CD4-positive, alpha-beta T cell treated with Interleukin-17A for 4 hours (primary cell): ENCODE measurements at regions not wholly inside any gene's neighbourhood (a gene's known extent, or its start where the extent isn't known, plus 50 kb on each side); places are given as distances from the start of the nearest gene placed in this dataset.
"Not testable (repeated sequence)": the region's sequence is repeated elsewhere in the genome, so short reads cannot be mapped to it uniquely, and the experiment has no call there.

Experiments used
- DNase-seq: peaks from one replicate; pipeline ENCODE4 v3.0.0-alpha.2; 2020; ENCODE audit warnings: mixed read lengths

DNA sequence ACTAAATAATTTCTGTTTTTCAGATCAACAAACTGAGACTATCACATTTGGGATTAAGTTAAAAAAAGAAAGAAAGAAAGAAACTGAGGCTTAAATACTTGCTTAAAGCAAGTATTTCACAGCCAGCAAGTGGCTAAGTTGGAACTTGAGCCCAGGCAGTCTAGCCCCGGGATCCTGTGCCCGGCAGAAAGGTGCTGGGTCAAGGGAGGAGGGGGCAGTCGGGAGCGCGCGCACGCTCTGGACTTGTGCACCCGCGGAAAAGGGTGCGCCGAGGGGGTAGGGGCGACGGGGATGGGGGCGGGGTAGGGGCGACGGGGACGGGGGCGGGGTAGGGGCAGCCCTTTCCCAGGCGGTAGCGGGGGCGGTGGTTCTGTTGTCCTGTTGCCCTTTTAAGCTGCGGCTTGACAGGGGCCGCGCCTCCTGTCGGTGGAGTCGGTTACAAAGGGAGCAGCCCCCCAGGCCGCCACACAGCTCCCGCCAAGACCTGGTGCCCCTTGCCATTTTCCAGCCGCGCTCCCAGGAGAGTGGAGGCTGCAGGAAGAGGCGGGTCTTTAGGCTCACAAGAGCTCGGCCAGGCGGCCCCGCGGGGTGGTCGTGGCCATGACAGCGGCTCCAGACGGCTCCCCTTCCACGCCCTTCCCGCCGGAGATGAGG lies 60.6 kb downstream of the GOLGA8T start:
- not testable (repeated sequence) for DNase-seq

DNA sequence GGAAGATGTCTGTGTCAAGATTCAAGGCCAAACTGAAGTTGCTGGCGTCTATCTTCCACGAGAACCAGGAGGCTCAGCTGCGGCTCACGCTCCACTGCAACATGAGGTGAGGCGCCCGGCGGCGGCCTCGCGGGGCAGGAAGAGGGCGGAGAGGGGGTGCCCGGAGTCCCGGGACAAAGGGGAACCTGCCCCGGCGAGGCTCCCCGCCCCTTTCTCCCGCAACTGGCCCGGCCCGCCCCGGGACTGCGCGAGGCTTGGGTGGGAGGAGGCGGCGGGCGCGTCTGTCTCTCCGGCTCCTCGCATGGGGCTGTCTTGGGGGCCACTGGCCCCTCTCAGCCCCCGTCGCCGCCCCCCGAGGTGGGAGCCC lies 61.1 kb downstream of the GOLGA8T start:
- peak; percentile 54 for DNase-seq

DNA sequence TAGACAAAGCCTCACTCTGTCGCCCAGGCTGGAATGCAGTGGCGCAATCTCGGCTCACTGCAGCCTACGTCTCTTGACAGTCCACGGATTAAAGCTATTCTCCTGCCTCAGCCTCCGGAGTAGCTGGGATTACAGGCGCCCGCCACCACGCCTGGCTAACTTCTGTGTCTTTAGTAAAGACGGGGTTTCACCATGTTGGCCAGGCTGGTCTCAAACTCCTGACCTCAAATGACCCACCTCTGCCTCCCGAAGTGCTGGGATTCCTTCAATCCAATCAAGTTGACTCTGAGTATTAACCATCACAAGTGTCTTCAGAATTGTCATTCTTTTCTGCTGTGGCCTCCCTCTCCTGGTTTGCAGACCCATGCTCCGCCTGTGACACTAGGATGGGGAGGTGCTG lies 61.9 kb downstream of the GOLGA8T start:
- DNase-seq, result not testable (repeated sequence)

DNA sequence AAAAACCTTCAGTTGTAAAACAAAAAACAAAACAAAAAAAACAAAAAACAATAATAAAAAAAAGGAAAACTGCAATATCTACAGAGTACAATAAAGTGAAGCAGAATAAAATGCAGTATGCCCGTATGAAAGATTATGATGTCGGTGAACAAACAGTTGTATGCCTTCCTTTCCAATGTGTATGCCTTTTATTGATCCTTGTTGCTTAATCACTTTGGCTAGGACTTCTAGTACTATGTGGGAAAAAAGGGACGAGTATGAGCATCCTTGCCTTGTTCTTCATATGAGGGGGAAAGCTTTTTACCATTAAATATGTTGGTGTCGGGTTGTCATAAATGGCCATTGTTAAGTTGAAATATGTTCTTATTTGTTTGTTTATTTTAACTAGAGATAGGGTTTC lies 66.7 kb downstream of the GOLGA8T start:
- DNase-seq, result not testable (repeated sequence)

DNA sequence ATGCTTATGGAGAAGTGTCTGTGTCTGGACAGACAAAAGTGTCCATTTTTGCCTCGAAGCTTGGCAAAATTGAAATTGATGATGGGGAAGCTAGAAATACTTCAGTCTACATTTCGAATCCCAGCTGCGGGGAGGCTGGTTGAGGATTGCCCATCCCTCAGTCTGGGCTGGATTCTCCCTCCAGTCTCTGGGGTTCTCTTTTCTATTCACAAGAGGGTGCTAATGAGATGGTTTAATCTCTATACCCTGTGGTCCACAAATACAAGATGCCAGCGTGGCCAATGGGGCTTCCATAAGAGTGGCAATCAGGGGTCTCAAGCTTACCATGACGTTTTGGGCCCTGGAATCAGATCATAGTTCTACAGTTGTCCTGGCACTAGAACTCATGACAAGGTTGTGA lies 78.9 kb downstream of the GOLGA8T start:
- DNase-seq, result not testable (repeated sequence)

DNA sequence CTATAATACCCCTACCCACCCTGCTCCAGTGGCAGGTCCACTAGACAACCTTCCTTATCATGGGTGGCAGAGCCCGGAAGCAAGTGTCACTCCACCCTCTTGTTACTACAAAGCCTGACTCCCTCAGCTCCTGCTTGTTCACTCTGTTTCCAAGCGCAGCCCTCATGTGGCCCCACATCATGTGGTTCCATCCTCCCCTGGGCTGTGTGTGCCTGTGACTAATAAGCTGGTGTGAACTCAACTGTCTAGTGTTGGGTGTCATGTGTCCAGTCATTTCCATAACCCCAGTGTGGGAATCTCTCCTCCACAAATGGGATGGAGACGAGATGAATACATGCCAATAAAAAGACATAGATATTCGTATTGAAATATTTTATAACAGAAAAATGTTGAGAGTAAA lies 87.0 kb downstream of the GOLGA8T start:
- not testable (repeated sequence) for DNase-seq

DNA sequence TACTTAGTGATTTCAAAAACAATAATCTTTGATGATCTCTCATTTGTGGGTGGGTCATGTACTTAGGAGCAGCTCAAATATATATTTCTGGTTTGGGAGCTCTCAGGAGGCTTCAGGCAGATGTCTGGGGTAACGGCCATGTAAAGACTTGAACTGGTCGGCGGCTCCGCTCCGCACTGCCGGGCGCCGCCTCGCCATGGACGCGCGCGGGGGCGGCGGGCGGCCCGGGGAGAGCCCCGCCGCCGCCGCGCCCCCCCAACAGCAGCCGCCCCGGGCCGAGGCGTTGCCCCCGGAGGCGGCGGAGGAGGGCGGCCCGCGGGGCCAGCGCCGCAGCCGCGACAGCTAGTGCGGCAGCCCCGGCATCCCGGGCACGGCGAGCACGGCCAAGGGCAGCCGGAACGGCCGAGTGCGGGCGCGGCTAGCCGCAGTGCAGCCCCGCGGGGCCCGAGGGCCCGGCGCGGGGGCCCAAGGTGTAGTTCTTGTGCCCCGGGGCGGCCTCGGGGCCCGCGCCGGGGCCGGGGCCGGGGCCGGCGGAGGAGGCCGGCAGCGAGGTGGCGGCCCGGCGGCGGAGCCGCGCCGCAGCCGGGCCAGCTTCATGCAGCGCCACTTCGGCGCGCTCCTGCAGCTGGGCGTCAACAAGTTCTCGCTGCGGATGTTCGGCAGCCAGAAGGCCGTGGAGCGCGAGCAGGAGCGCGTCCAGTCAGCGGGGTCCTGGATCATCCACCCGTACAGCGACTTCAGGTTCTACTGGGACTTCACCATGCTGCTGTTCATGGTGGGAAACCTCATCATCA lies 88.1 kb downstream of the GOLGA8T start:
- DNase-seq, result not testable (repeated sequence)

DNA sequence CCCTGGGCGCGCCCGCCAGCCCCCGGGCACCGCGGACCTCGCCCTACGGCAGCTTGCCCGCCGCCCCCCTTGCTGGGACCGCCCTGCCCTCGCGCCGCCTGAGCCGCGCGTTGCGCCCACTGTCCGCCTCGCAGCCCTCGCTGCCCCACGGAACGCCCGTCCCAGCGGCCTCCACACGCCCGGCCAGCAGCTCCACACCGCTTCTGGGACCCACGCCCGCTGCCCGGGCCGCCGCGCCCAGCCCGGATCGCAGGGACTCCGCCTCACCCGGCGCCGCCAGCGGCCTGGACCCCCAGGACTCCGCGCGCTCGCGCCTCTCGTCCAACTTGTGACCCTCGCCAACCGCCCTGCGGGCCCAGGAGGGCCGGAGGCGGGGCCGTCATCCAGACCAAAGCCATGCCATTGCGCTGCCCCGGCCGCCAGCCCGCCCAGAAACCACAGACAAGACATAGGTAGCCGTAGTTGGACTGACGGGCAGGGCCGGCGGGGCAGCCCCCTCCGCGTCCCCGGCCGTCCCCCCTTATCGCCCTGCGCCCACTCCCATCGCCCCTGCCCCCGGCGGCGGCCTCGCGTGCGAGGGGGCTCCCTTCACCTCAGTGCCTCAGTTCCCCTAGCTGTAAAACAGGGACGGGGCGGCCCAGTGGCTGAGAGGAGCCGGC lies 90.5 kb downstream of the GOLGA8T start:
- DNase-seq, result not testable (repeated sequence)

DNA sequence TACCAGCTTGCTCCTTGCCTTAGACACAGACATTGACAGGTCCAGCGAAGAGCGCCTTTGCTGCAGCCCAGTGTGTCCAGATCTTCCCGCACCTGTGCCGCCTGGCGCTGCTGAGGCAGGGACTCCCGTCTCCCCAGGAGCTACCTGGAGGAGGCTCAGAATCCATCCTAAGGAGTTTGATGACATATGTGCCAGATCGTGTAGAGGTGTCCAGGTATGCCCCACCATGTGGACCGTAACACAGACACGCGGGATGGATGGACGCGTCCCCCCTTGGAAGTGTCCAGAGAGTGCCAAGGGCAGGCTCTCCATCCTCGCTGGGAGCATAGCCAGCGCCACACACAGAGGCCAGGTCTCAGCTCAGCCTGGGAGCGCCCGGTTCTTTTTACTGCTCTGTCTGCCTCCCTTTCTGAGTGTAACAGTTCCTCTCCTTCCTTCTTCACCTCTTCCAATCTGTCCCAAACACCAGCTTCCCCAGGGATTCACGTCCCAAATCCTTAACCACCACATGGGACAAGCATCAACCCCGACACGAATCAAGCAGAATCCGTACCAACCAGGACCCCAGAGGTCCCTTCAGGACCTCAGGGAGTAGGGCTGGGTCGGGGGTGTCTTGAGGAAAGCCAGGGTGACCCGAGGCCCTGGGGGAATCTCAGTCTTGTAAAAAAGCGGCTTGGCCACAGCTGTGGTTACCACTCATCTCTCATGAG lies 126.7 kb downstream of the GOLGA8T start:
- DNase-seq, result not testable (repeated sequence)

DNA sequence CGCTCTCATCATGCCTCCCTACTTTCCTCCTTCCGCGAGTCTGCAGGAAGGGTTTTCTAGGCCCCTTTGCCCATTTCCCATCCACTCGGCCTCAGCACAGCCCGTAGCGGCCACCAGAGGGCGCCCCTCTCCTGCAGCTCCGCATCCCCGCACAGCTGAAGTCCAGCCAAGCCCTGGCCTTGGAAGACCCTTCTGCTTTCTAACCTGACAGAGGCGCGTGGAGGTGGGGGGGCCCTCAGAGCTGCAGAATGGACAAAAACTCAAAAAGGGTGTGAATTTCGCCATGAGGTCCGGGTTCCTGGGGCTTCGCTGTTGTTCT lies 127.2 kb downstream of the GOLGA8T start:
- DNase-seq, result not testable (repeated sequence)

DNA sequence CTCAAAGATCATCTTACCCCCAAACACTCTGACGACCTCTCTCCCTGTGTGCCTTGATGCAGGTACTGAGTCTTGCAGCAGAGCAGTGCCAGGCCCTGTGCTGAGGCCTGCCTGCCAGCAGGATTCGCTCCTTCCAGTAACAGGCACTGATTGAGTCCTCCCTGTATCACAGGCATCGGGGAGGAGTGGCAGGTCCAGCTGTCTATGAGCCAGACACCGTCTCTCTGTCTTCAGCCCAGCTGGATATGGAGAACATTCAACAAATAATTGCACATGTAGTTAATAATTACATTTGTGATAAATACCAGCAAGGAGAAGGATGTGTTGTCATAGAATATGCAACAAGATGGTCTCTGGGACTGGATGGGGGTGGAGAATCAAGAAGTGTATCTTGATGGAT lies 129.1 kb downstream of the GOLGA8T start:
- not testable (repeated sequence) for DNase-seq

DNA sequence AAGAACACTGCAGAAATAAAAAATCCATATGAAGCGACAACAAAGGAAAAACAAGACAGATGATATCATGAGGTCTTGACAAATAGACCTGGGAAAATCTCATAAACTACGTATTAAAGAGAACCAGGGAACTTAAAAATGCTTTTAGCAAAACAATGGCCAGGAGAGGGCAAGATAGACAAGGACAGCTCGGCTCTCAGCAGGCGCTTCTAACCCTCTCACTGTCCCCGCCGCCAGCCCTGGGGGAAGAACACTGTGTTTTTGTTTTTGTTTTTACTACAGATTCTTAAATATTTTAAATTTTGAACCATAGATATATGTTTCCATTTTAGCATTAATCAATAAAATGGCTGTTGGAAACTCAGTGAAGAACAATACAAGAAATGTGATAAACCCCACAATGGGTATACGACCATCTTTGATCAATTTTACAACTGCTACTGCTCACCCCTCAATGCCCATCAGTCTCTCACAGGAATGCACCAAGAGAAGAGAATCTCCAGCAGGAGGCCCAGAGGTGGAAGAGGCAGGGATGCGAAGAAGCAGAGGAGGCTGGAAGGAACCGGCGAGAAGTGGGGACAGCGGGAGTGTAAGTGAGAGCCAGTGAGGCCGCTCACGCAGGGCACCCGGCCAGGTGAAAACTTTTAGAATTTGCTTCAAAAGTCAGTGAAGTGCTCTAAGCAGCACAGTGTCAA lies 98.0 kb downstream of the CHRFAM7A start:
- not testable (repeated sequence) for DNase-seq

DNA sequence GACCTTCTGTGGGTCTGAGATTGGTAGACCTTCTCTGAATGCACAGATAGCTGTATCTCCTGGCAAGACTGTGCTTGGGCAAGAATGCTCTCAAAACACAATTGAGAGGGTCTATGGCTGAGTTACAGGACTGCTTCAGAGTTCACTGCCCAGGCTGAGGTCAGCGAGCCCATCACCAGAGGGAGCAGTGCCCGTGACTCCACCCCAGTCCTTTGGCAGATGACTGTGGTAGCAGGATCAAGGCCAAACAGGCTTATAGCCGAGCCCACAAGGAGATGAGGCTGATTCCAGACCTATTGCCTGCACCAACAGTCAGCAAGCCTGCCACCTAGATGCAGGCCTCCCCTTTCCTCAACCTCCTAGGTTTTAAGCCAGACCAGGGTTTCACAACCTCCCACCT lies 89.4 kb downstream of the CHRFAM7A start:
- DNase-seq, result not testable (repeated sequence)
